ENCODE measurements at regions not wholly inside any gene's neighbourhood (a gene's known extent, or its start where the extent isn't known, plus 50 kb on each side); places are given as distances from the start of the nearest gene placed in this dataset.
A peak's percentile ranks its signal among the peaks of the same experiment; 100 is the strongest.
"Not testable (repeated sequence)": the region's sequence is repeated elsewhere in the genome, so short reads cannot be mapped to it uniquely, and the experiment has no call there.

DNA sequence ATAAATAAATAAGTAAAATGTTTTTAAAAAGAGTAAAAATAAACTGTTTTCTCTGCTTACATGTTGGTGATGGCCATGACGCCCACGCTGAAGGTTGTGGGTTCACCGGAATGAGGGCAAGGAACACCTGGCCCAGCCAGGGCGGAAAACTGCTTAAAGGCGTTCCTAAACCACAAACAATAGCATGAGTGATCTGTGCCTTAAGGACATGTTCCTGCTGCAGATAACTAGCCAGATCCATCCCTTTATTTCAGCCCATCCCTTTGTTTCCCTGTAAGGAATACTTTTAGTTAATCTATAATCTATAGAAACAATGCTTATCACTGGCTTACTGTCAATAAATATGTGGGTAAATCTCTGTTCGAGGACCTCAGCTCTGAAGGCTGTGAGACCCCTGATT lies 63.3 kb upstream of the CEP78 start:
- DNase-seq (ENCODE audit: low spot score), result not testable (repeated sequence)

DNA sequence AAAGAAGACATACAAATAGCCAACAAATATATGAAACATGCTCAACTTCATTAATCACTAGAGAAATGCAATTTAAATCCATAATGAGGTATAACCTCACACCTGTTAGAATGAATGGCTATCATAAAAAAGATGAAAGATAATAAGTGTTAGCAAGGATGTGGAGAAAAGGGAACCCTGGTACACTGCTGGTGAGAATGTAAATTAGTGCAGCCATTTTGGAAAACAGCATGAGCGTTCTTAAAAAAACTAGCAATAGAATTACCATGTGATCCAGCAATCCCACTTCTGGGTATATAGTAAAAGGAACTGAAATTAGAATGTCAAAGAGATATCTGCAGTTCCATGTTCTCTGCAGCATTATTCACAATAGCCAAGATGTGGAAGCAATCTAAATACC lies 64.2 kb upstream of the CEP78 start:
- no peak for DNase-seq (ENCODE audit: low spot score)

DNA sequence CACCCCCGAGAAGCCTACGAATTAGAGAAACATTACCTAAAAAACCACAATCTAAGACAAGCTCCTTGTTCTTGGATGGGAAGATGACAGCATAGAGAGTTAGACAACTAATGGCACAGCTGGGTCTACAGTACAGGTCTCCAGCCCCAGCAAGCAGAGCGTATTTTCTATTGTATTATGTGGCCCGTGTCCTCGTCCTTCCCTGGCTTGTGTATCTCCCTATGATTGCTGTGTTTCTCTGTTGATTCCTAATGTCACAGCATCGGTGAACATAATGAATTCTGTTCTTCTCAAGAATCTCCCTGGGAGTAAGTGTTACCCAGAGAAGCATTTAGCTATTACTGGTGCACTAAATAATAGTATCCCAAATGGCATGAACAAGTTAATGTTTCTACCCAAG lies 66.8 kb upstream of the CEP78 start:
- DNase-seq (ENCODE audit: low spot score), result no peak

DNA sequence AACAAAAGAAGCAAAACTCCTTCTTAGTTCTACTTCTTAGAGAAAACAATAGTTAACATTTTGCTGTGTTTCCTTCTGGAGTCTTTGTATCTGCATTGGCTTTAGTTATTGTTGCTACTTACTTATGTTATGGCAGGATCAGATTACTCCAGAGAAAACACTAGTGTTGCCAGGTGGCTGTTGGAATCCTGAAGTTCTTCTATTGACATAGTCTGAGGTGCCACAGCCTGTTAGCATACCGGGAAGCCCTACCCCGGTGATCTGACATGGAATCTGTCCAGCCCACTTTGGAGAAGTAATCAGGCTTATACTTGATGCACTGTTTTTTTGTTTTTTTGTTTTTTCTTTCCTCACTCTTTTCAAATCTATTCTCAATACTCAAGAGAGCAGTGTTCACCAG lies 68.5 kb upstream of the CEP78 start:
- no peak for DNase-seq (ENCODE audit: low spot score)

DNA sequence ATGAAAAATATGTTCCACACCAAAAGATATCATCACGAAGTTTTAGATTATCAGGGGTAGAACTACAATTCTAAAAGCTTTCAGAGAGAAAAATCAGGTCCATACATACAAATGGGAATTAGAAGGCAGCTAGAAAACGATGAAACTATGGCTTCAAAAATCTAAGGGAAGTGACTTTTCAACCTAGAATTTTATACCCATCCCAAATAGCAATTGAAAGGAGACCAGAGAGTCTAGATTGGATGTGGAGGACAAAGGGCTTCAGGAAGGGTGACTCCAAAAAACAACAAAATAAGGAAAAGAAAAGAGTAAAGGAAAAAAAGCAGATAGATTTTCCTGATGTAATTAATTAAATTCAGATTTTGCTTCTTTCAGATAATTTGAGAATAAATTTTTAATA lies 72.0 kb upstream of the CEP78 start:
- no peak for DNase-seq (ENCODE audit: low spot score)

DNA sequence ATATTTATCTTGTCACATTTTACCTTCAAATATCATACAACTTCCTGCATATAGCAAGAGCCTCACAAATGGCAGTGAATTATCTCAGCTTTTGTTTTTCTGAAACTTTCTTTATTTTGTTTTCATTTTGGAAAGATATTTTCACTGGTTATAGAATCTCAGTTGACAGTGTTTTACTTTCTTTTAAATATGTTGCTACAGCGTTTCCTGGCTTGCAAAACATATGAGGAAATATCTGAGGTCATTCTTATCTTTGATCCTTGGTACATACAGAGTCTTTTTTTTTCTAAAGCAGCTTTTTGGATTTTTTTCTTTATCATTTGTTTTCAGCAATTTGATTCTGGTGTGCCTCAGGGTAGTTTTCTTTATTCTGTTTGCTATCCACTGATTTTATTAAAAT lies 77.6 kb upstream of the CEP78 start:
- DNase-seq (ENCODE audit: low spot score), result no peak

DNA sequence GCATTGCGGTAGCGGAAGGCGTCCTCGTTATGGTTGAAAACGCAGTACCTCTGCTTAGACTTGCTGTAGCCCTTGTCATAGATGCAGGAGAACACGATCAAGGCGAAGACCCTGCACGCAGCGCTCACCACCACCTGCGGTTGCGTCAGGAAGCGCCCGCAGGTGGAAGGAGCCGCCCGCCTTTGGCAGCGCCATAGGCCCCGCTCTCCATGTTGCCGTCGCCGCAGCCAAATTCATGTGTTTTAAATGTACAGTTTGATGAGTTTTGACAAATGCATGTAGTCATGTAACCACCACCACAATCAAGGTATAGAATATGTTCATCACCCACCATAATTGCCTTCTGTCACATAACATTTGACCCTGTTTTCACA lies 84.9 kb upstream of the CEP78 start:
- DNase-seq (ENCODE audit: low spot score), result no peak

DNA sequence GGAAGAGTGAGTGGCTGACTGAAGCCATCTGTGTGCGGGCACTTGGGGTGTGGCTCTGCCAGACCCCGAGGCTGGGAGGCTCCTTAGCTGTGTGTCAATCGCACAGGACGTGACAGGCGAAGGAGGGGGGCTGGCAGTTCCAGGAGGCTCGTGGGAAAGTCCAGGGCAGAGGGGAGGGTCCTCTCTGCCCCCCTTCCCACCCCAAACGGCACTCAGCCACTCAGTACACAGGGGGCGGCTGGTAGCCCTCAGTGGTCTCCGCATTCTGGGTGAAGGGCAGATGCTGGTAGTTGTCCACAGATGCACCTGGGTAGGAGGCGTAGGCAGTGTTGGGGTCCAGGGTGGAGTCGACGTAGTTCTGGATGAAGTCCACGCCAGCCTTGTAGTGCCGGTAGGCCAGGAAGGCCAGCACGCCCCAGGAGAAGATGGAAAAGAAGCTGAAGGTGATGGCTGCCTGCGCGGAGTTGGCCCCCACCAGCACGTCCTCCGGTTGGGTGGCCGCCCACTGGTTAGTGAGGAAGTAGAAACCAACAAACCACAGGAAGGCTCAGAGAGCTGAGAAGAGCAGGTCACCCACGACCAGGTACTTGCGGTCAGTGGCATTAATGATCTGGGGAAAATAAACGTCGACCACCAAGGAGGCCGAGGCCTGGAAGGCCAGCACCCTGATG lies 85.4 kb upstream of the CEP78 start:
- no peak for DNase-seq (ENCODE audit: low spot score)

DNA sequence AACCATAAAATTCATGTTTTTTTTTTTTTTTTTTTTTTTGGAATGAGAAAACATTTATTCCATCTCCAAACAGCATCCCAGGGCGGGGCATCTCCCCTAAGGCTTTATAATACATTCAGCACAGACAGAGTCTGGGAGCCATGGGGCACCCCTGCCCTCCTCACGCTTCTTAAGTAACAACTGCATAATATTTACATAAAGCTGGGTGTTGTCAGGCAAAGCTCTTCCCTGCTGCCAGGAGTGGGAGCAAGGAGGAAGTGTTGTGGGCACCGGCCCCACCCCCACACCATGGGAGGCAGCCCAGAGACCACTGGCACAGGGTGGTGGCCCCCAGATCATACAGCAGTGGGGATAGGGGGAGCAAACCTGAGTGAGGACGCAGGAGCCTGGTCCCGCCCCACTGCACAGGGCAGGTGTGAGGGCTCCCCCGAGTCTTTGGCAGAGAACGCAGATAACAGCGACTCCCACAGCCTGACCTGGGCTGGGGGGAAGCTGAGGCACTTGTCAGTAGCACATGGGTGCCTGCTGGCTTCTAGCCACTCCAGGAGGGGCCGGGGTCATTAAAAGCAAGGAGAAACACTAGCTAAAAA lies 86.1 kb upstream of the CEP78 start:
- no peak for DNase-seq (ENCODE audit: low spot score)

DNA sequence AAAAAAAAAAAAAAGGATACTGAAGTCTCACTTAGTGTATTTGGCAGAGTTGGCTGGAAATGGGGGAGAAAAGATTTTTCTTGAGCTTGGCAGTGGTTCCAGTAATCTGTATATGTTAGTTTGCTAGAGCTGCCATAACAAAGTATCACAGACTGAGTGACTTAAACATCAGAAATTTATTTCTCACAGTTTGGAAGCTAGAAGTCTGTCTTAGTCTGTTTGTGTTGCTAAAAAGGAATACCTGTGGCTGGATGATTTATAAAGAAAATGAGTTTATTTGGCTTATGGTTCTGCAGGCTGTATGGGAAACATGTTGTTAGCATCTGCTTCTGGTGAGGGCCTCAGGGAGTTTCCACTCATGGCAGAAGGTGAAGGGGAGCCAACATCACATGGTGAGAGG lies 89.6 kb upstream of the CEP78 start:
- DNase-seq (ENCODE audit: low spot score), result no peak

DNA sequence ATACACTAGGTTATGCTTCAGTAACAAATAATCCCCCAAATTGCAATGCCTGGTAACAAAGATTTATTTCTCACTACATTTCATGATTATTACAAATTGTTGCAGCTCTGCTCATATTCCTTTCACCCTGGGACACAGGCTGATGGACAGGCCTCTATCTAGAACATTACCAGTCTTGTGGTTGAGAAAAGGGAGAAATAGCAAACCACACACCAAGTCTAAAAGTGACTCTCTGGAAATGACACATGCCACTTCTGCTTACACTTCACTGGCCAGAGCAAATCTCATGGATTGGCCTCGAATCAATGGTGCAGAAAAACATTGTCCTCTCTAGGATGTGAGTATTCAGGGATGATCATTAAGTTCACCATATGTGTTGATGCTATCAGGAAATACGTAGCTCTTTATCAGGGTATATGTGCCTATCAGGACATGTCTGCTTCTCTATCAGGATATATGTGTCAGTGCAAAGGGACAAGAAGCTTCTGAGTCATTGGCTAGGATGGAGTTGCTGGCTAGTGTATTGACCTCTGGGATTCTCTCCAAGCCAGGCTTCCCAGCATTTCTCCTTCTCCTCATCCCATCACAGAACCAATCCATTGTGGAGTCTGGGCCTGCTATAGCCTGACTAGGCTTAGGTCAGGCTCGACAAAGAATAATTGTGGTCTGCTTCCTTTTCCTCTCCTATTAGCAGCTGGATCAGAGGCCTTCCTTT lies 91.1 kb upstream of the CEP78 start:
- DNase-seq (ENCODE audit: low spot score), result no peak

DNA sequence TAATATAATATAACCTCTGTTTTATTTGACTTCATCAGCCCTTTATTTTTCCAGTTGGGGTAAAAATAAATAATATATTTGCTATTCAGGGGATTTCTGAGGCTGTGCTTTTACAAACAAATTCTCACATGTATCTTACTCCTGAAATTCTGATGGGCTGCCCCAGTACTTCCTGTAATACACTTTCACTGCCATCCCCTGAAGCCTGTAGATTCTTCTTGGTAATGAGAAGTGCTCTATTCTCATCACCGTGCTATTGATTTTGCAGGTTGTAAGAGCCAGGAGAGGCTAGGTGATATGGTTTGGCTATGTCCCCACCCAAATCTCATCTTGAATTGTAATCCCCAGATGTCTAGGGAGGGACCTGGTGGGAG lies 91.9 kb upstream of the CEP78 start:
- no peak for DNase-seq (ENCODE audit: low spot score)

DNA sequence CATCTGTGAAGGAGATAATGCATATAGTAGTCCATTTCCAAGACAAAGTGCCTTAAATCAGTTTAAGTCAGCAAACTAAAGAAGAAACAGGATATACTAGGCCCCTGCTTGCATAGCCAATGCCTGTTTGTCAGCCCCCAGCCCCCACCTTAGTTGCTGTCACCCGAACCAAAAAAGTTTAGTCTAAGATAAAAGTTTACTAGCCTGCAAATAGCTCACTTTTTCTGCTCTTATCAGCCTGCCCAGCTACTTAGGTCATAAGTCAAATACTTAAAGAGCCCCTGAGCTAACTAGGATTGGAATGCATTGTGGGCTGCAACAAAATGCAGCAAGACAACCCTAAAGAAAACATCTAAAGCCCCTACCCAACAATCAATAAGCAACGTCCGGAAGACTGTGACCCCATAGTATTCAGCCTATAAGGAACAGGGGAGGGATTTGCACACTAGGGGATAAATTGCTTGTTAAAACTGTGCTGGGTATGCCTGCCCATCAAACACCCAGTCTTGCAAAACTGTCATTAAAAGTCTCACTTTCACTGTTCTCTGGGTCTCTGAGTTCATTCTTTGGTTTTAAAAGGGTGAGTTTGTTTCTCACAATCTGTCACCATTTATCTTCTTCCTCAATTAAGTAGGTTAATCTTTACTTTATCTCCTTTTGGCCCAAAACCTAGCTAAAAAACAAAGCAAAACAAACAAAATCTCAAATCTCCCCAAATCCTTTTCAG lies 92.4 kb upstream of the CEP78 start:
- no peak for DNase-seq (ENCODE audit: low spot score)

DNA sequence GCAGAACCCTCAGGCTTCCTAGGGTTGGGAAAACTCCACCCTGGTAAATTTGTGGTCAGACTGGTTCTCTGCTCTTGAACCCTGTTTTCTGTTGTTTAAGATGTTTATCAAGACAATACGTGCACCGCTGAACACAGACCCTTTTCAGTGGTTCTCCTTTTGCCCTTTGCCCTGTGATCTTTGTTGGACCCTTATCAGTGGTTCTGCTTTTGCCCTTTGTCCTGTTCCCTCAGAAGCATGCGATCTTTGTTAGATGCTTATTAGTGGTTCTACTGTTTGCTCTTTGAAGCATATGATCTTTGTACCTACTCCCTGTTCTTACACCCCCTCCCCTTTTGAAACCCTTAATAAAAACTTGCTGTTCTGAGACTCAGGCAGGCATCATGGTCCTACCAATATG lies 93.6 kb upstream of the CEP78 start:
- DNase-seq (ENCODE audit: low spot score), result not testable (repeated sequence)

DNA sequence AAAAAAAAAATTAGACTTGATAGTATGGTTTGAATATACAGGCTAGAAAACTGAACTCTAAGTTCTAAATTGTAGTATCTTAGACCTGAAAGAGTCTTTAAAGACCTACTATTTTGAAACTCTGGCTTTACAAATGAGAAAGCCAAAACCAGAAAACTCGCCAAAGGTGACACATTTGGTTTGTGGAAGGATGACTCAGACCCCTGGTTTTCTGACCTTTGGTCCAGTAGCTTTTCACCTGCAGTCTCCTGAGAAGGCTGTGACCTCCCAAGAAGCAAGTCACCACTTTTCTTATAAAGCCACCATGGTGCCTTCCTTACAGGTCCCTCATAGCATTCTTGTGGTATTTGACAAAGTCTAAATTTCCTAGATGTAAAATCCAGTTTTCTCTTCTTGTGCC lies 102.1 kb upstream of the CEP78 start:
- DNase-seq (ENCODE audit: low spot score), result no peak

DNA sequence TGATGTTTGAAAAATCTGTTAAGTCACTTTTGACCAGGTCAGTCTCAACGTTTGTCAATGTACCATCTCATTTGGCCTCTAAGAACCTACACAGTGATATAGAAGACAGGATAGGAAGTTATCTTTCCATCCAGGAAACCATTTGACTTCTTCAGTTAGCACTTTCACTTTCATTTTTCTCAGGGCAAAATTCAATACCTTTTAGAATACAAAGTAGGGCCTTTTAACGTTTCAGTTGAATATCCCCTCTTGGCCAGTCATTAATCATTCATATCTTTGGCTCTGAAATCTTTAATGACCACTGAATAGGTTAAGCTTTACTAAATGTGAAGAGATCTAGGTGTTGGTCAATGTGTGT lies 101.1 kb upstream of the GNAQ start:
- no peak for DNase-seq (ENCODE audit: low spot score)

DNA sequence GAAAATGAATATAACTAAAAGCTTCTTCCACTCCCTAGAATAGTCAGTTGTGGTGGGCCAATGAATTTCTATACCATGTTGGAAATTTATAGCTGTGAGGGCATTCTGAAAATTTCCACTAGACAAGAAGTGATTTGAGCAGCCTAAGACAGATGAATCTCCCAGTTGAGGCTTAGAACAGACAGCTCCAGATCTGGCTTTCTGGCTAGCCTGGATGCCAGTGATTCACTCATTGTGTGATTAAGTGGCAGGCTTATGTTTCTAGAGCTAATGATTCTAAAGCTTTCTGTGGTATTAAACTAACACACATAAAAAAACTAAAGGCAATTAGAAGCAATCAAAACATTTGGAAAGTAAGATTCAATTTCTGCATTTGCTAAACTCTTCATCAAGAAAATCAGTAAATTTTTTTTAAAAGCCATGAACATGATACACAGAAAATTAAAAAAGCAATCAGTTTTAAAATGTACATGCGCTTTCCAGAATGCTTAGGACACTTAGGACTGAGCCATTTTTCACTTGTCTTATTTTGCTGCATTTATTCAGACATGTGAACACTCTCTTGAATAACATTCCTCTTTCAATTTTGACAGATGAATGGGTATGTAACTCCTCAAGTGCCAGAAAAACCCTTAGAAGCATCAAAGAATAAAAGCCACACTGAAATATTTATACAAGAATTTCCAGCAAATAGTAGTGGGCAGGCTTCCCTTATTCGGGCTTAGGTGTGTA lies 100.5 kb upstream of the GNAQ start:
- no peak for DNase-seq (ENCODE audit: low spot score)

DNA sequence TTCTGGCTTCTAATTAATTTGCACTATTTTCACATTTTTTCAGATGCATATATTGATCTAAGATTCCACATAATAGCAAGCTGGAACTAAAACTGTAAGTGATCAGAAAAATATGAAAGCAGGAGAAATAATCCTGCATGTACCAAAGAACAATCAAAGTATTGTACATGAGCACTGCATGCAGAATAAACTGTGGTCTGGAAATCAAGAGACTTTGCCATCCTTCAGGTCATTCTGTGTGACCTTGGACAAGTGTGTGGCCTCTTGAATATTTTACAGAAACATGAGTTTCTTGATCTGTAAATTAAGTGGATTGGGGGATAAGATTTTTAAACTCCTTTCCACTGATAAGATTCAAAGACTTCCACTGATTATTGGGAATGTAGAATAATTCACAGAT lies 99.2 kb upstream of the GNAQ start:
- DNase-seq (ENCODE audit: low spot score), result peak; percentile 50

DNA sequence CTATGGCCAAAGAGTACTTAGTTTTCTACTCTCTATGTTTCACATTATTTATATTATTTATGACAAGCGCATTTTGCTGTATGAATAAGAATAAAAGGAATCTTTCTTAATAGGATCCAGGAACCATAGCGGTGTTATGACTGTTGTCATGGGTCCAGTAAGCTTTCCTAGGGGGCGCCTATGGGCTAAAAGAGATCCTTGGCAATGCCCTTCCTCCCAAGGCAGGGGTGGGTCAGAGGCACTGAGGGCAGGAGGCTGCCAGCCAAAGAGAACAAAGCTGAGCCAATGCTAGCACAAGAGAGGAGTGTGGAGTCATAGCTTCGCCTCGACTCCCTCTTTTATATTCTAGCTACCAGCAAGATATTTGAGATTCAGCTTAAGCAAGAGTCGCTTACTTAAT lies 98.4 kb upstream of the GNAQ start:
- DNase-seq (ENCODE audit: low spot score), result peak; percentile 89

DNA sequence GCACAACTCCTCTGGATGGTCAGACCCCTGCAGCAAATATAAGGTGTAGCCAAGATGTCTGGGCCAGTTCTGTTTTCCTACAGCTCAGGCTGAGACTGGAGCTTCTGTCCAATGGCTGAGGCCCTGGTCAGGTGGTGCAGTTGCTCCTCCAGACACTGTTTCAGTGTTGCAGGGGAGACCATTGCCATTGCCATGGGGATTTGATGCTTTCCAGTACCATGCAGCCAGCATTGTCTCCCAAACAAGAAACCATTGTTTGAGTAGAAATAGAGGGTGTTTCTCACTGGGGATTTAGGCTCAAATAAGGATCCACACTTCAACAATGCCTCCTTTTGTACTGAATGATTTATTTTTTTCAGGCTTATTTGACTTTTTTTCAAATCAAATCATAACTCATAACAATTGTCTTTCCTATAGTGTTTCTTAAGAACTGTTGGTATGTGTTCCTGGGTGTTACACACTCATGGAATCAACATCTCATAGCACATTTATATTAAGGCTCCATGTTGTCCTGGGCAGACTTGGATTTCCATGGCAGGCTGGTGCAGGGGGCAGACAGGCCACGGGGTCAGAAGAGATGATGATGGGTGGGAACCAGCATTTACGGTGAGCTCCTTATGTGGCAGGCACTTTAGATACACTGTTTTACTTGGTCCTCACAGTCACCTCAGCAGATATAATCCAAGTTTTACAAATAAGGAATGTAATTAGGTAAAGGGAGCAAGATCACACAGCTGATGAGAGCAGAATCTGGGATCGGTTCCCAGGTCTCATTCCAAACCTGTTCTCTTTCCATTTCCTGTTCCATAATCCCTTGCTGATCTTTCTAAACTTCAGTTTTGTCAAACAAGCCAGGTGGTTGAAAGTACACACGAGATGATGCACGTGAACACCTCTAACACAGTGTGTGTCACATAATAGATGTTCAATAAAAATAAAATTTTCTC lies 95.9 kb upstream of the GNAQ start:
- DNase-seq (ENCODE audit: low spot score), result peak; percentile 96

DNA sequence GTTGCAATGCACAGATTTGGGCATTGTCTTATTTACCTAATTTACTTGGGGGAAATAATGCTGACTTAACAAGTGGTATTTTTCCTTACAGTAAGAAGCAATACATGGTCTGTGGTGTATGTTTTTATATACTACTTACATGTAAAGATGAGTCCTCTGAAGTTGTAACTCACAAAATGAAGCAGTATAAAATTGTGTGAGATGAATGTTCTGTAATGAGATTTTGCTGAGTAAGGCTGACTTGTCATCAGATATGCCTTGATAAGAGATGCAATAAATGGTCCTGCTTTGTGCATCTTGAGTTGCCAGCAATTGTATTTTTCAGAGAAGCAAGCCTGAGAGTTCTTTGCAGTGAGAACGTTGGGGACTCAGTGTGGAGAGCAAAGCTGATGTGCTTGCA lies 92.2 kb upstream of the GNAQ start:
- no peak for DNase-seq (ENCODE audit: low spot score)
